ENCODE measurements at regions not wholly inside any gene's neighbourhood (a gene's known extent, or its start where the extent isn't known, plus 50 kb on each side); places are given as distances from the start of the nearest gene placed in this dataset.
"Not testable (repeated sequence)": the region's sequence is repeated elsewhere in the genome, so short reads cannot be mapped to it uniquely, and the experiment has no call there.

DNA sequence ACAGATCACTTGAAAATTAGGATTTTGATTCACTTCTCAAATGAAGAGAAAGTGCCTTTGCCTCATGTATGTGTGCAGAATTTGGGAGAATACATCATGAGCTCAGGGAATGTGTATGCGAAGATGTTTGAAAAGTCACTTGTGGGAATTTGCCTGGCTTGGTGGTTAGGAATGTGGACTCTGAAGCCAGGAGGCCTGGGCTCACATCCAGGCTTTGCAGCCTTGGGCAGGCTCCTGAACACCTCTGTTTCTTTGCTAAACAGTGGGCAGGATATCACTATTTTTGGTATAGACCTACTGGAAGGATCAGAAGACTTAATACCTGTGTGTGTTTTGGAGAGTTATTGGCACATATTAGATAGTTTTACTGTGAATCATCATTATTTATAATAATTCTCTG, 295.0 kb upstream of the PLGLB2 start:
- not testable (repeated sequence) for TF ChIP-seq GLIS3 (CRISPR knock-in tag; IDR thresholded peaks at IDR 0.05); TOX (CRISPR knock-in tag; IDR thresholded peaks at IDR 0.05; ENCODE audit: borderline replicate concordance); SNAI2 (CRISPR knock-in tag; IDR thresholded peaks at IDR 0.05); ZC3H10 (CRISPR knock-in tag; IDR thresholded peaks at IDR 0.05)

Measured in SK-N-SH treated with all-trans-retinoic acid at 6 μM for 48 hours (cell line).